ENCODE measurements at regions not wholly inside any gene's neighbourhood (a gene's known extent, or its start where the extent isn't known, plus 50 kb on each side); places are given as distances from the start of the nearest gene placed in this dataset.

DNA sequence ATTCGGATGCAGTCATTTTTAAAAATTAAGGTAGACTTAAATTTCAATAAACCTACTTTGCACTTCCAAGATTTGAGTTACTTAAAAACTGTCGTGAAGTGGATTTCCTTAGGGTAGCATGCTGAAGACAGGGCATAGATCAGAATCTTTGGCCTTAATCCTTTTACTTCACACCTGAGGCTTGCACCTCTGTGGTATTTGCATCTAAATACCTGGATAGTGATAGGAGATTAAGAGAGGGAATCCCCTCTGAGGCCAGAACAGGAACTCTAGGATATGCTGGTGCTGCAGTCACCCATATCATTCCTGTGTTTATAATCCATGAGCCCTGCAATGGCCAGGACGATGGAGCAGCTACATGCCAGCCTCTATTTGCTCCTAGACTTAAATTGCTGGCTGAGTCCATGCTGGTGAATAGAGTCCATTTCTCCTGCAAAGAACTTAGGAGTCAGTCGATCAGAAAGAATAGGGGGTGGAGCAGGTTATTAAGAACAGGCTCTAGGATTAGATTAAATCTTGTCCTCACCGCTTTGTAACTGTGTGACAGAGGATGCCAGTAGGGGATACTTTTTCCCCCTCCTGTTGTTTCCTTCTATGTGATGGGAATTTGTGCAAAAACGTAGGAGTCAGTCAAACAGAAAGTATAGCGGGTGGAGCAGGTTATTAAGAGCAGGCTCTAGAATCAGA is 333.6 kb downstream of the DUSP10 start:
- no peak for TF ChIP-seq POLR2AphosphoS5 (IDR thresholded peaks at IDR 0.05)
- TF ChIP-seq, protein P1, sequence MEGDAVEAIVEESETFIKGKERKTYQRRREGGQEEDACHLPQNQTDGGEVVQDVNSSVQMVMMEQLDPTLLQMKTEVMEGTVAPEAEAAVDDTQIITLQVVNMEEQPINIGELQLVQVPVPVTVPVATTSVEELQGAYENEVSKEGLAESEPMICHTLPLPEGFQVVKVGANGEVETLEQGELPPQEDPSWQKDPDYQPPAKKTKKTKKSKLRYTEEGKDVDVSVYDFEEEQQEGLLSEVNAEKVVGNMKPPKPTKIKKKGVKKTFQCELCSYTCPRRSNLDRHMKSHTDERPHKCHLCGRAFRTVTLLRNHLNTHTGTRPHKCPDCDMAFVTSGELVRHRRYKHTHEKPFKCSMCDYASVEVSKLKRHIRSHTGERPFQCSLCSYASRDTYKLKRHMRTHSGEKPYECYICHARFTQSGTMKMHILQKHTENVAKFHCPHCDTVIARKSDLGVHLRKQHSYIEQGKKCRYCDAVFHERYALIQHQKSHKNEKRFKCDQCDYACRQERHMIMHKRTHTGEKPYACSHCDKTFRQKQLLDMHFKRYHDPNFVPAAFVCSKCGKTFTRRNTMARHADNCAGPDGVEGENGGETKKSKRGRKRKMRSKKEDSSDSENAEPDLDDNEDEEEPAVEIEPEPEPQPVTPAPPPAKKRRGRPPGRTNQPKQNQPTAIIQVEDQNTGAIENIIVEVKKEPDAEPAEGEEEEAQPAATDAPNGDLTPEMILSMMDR (IDR thresholded peaks at IDR 0.05; ENCODE audit: poor library complexity, severe bottlenecking) = no peak
- TF ChIP-seq EZH2 (IDR thresholded peaks at IDR 0.05; ENCODE audit: borderline replicate concordance, insufficient read depth, low read length, poor library complexity, severe bottlenecking) = no peak
- no peak for TF ChIP-seq EP300 (conservative IDR thresholded peaks at IDR 0.05; ENCODE audit: poor library complexity, severe bottlenecking)
- TF ChIP-seq TAF1 (IDR thresholded peaks at IDR 0.05; ENCODE audit: low read depth) = no peak
- TF ChIP-seq, protein P2, sequence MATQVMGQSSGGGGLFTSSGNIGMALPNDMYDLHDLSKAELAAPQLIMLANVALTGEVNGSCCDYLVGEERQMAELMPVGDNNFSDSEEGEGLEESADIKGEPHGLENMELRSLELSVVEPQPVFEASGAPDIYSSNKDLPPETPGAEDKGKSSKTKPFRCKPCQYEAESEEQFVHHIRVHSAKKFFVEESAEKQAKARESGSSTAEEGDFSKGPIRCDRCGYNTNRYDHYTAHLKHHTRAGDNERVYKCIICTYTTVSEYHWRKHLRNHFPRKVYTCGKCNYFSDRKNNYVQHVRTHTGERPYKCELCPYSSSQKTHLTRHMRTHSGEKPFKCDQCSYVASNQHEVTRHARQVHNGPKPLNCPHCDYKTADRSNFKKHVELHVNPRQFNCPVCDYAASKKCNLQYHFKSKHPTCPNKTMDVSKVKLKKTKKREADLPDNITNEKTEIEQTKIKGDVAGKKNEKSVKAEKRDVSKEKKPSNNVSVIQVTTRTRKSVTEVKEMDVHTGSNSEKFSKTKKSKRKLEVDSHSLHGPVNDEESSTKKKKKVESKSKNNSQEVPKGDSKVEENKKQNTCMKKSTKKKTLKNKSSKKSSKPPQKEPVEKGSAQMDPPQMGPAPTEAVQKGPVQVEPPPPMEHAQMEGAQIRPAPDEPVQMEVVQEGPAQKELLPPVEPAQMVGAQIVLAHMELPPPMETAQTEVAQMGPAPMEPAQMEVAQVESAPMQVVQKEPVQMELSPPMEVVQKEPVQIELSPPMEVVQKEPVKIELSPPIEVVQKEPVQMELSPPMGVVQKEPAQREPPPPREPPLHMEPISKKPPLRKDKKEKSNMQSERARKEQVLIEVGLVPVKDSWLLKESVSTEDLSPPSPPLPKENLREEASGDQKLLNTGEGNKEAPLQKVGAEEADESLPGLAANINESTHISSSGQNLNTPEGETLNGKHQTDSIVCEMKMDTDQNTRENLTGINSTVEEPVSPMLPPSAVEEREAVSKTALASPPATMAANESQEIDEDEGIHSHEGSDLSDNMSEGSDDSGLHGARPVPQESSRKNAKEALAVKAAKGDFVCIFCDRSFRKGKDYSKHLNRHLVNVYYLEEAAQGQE (IDR thresholded peaks at IDR 0.05; ENCODE audit: borderline replicate concordance) = no peak
- TF ChIP-seq RAD21 (conservative IDR thresholded peaks at IDR 0.05) = no peak
- no peak for TF ChIP-seq SMC3 (conservative IDR thresholded peaks at IDR 0.05; ENCODE audit: poor library complexity)
- TF ChIP-seq MXI1 (conservative IDR thresholded peaks at IDR 0.05; ENCODE audit: poor library complexity, severe bottlenecking) = no peak
